Tibial artery (tissue), 4 donors: ENCODE measurements at regions not wholly inside any gene's neighbourhood (a gene's known extent, or its start where the extent isn't known, plus 50 kb on each side); places are given as distances from the start of the nearest gene placed in this dataset.

ENCODE experiments used
- DNase-seq, 2 donors: peaks; one replicate each; pipeline ENCODE4 v3.0.0-alpha.2; 2019
- H3K27ac ChIP-seq, 2 donors: fragments of 200-600 bp; sonication (generic) in 1 of 2; 1 replicate in 1 of 2; 2 replicates in 1 of 2; pipeline ENCODE4 v1.5.1; 2018 to 2019; ENCODE audit warnings: mild to moderate bottlenecking in 1 of 2
- H3K27me3 ChIP-seq, 2 donors: fragments of 200-600 bp; sonication (generic) in 1 of 2; one replicate each; pipeline versions ENCODE4 v1.5.1 to v1.6.0; 2016 to 2019
- H3K36me3 ChIP-seq, 3 donors: fragments of 200-600 bp; sonication (generic) in 2 of 3; one replicate each; pipeline ENCODE4 v1.5.1; 2016 to 2019; ENCODE audit warnings: mild to moderate bottlenecking in 2 of 3
- H3K4me1 ChIP-seq, 4 donors: fragments of 200-600 bp; sonication (generic) in 2 of 4; 1 replicate in 3 of 4; 2 replicates in 1 of 4; pipeline ENCODE4 v1.5.1; 2016 to 2019
- H3K4me3 ChIP-seq, 2 donors: fragments of 200-600 bp; sonication (generic) in 1 of 2; 1 replicate in 1 of 2; 2 replicates in 1 of 2; pipeline ENCODE4 v1.5.1; 2018 to 2019; ENCODE audit warnings: mild to moderate bottlenecking in 2 of 2
- H3K9me3 ChIP-seq, 3 donors: fragments of 200-600 bp; sonication (generic) in 1 of 3; one replicate each; pipeline ENCODE4 v1.5.1; 2016 to 2019
- CTCF ChIP-seq, 2 experiments: fragments of 200-600 bp in 1 of 2; fragments of 450-650 bp in 1 of 2; IDR thresholded peaks; one replicate each; pipeline ENCODE4 v1.5.1; 2017 to 2019; ENCODE audit warnings: antibody characterized with exemption in 2 of 2, mild to moderate bottlenecking in 1 of 2, moderate library complexity in 1 of 2
- intact Hi-C: fragments of 100-400 bp; cut with DNase I; formaldehyde crosslinking; loops from one replicate; pipeline ENCODE4 v1.15.0; 2023; ENCODE audit warnings: low total_unique reads

GRCh38 chr2:128834880-128835252, 516.2 kb upstream of the HS6ST1 start:
- Histone ChIP-seq H3K36me3 (no peaks in the 10 kb centered on the region), H3K9me3 (no peaks in the 10 kb centered on the region), H3K4me3 (no peak overlapping the region), H3K4me1 (no peaks in the 10 kb centered on the region), H3K27me3 (peaks cover 0 to 5% of the 10 kb centered on the region in 2 donors), H3K27ac (no peak overlapping the region)
- intact Hi-C loops: no loop called here
- TF ChIP-seq CTCF (IDR thresholded peaks at IDR 0.05): no peak
- DNase-seq: no peak

GRCh38 chr2:128835342-128835855, 516.7 kb upstream of the HS6ST1 start:
- intact Hi-C loops: no loop called here
- Histone ChIP-seq H3K36me3 (no peaks in the 10 kb centered on the region), H3K4me1 (no peaks in the 10 kb centered on the region), H3K27ac (no peak overlapping the region), H3K4me3 (no peak overlapping the region), H3K27me3 (peaks cover 0 to 5% of the 10 kb centered on the region in 2 donors), H3K9me3 (no peaks in the 10 kb centered on the region)
- DNase-seq: no peak
- TF ChIP-seq CTCF (IDR thresholded peaks at IDR 0.05): no peak

- no peaks in the 10 kb centered on the region for H3K4me1 ChIP-seq
- H3K36me3 ChIP-seq: no peaks in the 10 kb centered on the region
- H3K27me3 ChIP-seq: peaks cover 0 to 5% of the 10 kb centered on the region in 2 donors
- H3K9me3 ChIP-seq: no peaks in the 10 kb centered on the region
- H3K27ac ChIP-seq: no peak overlapping the region
- no peak for TF ChIP-seq CTCF (IDR thresholded peaks at IDR 0.05)
- H3K4me3 ChIP-seq: no peak overlapping the region
- intact Hi-C loops: no loop called here
- DNase-seq: no peak
Measured at GRCh38 chr2:128835974-128836373, 517.3 kb upstream of the HS6ST1 start.

- peaks cover 0 to 5% of the 10 kb centered on the region in 2 donors for H3K27me3 ChIP-seq
- H3K36me3 ChIP-seq: no peaks in the 10 kb centered on the region
- no peak overlapping the region for H3K27ac ChIP-seq
- DNase-seq: no peak
- no peak for TF ChIP-seq CTCF (IDR thresholded peaks at IDR 0.05)
- H3K9me3 ChIP-seq: no peaks in the 10 kb centered on the region
- H3K4me1 ChIP-seq: no peaks in the 10 kb centered on the region
- intact Hi-C loops: no loop called here
- H3K4me3 ChIP-seq: no peak overlapping the region
Measured at GRCh38 chr2:128836559-128837100, 518.0 kb upstream of the HS6ST1 start.

- Histone ChIP-seq H3K4me1 (no peaks in the 10 kb centered on the region), H3K36me3 (no peaks in the 10 kb centered on the region), H3K4me3 (no peak overlapping the region), H3K9me3 (no peaks in the 10 kb centered on the region), H3K27ac (no peak overlapping the region), H3K27me3 (peaks cover 0 to 5% of the 10 kb centered on the region in 2 donors)
- no peak for DNase-seq
- intact Hi-C loops: no loop called here
- TF ChIP-seq CTCF (IDR thresholded peaks at IDR 0.05): no peak
Measured at GRCh38 chr2:128838244-128838643, 519.6 kb upstream of the HS6ST1 start.

- Histone ChIP-seq H3K9me3 (no peaks in the 10 kb centered on the region), H3K4me3 (no peak overlapping the region), H3K27ac (no peak overlapping the region), H3K27me3 (peaks cover 0 to 5% of the 10 kb centered on the region in 2 donors), H3K4me1 (no peaks in the 10 kb centered on the region), H3K36me3 (no peaks in the 10 kb centered on the region)
- DNase-seq: no peak
- no peak for TF ChIP-seq CTCF (IDR thresholded peaks at IDR 0.05)
- intact Hi-C loops: no loop called here
Measured at GRCh38 chr2:128841803-128842202, 523.1 kb upstream of the HS6ST1 start.
